ENCODE measurements at regions not wholly inside any gene's neighbourhood (a gene's known extent, or its start where the extent isn't known, plus 50 kb on each side); places are given as distances from the start of the nearest gene placed in this dataset.
"Not testable (repeated sequence)": the region's sequence is repeated elsewhere in the genome, so short reads cannot be mapped to it uniquely, and the experiment has no call there.

DNA sequence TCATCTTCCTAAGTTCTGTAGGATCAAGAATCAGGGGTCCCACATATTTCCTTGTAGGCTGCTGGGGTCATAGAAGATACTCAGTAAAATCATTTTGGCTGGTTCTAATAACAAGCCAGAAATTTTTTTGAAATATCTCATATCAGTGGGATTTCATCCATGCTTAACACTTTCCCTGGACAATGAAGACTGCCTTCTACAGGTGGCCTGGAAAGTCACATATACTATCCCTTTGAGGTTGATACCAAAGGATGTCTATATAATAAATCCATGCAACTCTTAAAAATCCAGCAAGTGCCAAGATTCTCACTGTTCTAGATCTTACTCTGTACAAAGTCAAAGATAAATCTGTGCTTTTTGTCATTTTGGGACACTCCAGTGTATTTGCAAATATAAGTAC lies 225.8 kb upstream of the NEBL start:
- DNase-seq, result no peak

DNA sequence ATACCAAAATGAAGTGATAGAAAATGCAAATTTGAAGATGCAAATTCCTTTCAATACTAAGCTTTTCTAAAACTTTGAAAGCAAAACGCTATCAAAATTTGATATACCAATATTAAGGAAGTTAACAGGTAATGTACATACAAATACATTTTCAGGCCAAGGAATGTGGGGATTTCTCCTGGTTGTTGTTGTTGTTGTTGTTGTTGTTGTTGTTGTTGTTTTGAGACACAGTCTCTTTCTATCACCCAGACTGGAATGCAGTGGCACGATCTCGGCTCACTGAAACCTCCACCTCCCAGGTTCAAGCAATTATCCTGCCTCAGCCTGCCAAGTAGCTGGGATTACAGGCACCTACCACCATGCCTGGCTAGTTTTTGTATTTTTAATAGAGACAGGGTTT lies 224.7 kb upstream of the NEBL start:
- not testable (repeated sequence) for DNase-seq

DNA sequence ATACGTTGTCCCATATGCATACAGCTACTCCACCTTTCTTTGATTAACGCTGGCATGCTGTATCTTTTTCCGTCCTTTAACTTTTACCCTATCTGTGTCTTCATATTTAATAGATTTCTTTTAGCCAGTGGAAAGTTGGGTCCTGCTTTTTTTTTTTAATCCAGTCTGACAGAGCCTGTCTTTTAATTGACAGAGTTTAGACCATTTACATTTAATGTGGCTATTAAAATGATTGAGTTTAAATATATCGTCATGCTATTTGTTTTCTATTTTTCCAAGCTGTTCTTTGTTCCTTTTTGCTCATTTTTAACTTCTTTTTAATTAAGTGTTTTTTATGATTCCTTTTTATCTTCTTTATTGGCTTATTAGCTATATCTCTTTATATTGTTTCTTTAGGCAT lies 217.6 kb upstream of the NEBL start:
- no peak for DNase-seq

DNA sequence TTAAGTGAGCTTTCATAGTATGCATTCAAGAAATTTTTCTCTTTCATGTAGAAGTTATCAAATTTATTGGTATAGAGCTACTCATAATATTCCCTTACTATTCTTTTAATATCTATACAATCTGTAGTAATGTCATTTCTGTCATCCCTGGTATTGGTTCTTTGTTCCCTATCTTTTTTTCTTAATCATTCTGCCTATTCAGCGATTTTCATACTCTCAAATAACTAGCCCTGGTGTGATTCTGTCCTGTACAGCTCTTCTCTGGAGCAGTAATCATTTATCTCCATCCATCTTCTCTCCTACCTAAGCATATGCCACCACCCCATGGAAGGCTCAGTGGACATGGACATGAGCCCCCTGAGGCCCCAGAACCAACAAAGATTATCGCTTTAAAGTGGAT lies 213.2 kb upstream of the NEBL start:
- no peak for DNase-seq

DNA sequence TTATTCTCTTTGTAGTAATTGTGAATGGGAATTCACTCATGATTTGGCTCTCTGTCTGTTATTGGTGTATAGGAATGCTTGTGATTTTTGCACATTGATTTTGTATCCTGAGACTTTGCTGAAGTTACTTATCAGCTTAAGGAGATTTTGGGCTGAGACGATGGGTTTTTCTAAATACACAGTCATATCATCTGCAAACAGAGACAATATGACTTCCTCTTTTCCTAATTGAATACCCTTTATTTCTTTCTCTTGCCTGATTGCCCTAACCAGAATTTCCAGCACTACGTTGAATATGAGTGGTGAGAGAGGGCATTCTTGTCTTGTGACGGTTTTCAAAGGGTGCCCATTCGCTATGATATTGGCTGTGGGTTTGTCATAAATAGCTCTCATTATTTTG lies 209.8 kb upstream of the NEBL start:
- DNase-seq, result not testable (repeated sequence)

DNA sequence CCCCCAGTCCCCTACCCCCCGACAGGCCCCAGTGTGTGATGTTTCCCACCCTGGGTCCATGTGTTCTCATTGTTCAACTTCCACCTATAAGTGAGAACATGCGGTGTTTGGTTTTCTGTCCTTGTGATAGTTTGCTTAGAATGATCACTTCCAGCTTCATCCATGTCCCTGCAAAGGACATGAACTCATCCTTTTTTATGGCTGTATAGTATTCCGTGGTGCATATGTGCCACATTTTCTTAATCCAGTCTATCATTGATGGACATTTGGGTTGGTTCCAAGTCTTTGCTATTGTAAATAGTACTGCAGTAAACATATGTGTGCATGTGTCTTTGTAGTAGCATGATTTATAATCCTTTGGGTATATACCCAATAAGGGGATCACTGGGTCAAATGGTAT lies 208.2 kb upstream of the NEBL start:
- not testable (repeated sequence) for DNase-seq

DNA sequence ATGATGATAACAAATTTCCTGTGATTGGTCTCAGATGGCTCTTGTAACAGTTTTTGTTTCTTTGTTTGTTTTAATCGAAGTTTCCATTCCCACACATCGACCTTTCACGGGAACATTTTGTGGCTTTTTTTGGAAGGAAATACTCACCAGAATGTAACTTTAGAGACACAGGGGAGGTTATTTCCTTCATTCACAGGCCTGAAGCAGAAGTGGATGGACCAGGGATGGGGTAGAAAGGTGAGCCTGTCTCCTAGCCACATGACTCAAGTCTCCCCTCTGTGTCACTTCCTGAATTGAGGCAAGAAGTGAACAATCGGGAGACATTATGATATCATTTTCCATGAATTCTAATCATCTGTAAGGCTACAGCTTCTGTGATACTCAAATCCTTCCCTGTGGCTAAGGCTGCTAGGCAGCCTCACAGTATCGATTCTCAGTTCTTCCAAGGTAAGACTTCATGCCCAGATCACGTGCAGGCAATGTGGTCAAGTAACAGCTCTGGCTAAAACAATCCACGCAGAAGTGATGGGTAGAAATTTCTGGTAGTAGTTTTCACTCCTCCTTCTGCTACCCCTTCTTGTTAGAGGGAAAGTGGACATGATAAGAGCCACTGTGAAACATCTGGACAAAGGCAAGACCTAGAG lies 203.9 kb upstream of the NEBL start:
- DNase-seq, result no peak

DNA sequence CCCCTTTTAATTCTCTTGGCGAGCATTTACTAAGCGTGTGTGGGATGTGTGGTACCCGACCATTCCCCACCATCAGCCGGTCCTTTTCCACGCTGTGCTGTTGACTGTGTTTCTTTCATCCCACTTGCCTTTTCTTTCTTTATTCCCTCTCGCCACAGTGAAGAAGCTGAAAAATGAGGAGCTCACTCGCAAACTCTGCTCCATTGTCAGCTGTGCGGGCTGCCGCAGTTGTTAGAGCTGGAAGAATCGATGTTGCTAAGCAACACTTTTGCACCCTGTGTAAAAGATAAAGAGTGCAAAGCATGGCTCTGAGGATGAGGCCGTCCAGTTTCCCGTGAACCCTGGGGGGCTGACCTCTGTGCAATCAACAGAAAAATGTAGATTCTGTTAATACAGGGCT lies 203.1 kb upstream of the NEBL start:
- no peak for DNase-seq

DNA sequence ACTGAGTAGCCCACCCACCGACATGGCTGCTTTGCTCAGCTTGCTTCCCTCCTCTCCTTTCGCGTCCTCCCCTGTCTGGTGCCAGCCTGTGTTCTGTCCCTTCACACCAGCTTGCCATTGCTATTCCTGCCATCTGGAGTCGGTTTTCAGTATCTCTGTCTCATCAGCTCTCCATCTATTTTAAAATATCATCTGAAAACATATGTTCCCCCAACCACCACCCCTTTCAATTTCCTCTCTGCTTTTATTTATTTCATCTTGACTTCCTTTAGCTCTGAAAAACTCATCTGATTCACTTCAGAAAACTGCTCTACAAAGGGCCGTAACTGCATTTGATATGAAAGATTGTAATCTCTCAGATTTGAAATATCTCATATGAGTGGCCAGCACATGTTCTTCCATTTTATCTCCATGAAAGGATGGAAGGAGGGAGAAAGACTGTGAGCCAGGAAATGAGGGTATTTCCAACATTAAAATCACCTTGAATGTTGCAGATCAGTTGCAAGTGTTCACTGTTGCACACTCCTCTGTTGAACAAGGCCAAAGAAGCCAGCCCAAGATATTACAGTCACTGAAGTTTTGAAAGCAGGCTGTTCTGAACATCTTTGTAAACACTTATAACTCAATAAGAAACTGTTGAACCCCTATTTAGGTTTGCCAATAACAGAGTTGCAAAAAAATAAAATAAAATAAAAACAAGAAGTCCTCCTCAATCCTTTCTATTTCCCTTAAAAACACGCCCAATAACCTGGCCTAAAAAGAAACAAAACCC lies 202.4 kb upstream of the NEBL start:
- no peak for DNase-seq

DNA sequence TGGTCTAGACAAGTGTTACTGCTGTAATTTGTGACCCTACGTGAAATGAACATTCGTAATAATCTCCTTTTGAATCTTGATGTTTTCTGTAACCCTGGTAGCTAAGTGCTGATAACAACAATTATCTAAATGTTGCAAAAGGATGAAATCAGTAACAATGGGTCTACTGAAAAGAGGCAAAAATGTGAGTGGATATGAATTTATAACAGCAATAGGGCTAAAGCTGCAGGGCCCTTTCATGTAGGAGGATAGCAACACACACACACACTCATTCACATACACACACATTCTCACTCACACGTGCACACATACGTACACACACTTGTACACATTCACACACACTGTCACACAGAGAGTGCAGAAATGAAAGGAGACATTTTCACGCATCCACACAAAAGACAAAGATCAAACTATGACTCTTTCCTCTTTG lies 200.8 kb upstream of the NEBL start:
- DNase-seq, result no peak

DNA sequence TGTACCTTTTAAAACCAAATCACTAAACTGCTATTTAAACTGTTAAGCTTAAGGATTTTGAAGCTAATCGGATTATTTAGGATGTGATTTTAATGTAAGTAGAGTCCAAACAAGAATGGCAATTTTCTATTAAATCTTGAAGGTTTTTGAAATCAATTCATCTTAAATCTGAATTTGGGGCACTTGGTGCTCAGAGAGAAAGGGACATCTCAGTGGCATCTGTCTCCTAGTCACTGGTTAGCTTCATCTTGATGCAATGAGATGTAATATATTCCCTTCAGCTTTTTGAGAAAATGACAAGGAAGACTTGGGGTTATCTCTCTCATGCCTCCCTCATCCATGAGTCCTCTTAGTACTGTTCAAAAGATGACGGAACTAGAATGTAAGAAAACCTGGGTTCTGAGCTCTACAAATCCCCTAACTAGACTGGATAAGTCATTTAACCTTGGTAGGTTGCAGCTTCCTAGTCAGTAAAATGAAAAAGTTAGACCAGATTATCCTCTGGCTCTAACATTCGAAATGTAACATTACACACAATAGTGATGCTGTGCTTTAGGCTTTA lies 198.5 kb upstream of the NEBL start:
- DNase-seq, result no peak

DNA sequence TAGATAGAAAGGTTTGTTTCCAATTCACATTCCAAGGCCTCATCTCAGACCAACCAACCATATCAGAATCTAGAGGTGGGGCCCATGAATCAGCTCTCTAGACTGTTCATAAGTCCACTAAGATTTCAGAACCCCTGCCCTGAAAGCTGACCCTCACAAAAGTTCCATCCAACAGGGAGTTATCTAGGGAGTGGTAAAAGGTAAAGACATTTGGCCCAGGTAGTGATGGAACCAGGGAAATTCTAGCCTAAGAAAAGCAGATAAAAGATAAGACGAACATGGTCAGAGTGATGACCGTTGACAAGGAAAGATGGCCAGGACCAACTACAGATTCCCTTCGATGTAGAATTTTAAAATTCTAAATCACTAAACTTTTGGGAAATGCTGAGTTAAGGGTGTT lies 198.0 kb upstream of the NEBL start:
- no peak for DNase-seq

DNA sequence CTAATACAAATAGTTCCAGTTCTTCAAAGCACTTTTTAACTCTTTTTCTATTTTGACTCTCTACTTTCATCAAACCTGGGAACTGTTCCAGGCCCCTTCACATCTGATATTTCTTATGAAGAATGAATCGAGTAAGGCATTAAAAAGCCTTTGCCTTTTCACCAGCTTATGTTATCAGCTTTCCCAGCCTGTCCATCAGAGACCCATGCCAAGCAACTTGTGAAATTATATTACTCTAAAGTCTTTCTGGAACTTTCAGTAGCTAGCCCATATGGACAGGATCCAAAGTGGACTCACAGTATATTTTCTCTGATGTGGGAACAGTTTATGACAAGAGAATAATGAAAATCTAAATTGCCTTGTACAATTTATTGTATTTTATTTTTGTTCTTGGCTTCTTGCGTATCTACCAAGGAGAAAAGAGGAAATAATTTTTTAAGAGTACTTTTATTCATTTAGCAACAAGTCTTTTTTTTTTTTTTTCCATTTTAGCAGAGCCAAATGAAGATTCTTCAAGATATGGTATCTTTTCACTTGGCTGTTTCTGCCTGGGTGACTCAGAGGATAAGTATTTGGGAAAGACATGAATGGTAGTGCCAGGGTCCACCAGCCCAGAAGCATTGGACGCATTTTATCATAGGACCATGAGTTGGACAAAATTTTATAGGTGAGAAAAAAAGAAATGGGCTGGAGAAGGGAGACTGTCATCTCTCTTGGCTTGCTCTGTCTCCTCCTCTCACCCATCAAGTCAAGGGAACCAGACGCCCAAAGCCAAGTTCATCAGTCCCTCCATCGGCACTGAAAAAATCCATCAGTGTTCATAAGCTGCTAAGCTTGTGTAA lies 195.8 kb upstream of the NEBL start:
- DNase-seq, result no peak

DNA sequence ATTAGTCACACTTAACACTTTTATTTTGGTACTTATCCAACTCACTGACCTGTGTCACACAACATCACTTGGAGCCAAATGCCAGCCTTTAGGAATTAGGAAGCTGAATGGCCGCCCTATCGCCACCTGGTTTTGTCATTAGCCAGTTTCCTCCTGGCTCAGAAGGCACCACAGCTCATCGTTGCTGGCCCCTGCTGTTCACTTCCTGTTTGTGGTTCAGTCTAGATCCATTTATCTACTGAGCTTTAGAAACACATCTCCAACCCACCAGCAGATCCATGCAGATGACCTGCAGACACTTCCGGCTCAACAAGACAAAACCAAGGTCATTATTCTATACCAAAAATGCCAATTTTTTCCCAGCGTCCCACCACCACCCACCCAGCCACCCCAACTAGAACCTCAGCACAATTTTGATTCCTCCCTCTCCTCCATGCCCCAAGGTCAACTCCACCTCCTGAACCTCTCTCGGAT lies 193.5 kb upstream of the NEBL start:
- no peak for DNase-seq

DNA sequence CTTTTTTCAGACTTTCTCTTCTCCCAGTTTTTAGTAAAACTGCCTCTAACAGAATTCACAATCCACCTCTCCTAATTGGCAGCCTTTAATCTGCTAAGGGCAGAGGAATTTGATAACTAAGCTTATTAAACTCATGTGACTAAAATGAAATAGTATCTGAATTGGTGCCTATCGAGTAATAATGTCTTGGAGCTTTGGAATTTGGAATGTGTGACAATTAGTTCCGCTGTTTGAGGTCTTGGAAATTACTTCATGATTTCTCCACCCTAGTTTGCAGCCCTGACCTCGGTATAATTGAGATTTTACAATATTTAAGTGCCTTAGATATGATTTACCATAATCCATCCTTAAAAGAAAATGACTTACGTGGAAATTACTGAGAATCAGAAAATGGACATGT lies 190.4 kb upstream of the NEBL start:
- no peak for DNase-seq

DNA sequence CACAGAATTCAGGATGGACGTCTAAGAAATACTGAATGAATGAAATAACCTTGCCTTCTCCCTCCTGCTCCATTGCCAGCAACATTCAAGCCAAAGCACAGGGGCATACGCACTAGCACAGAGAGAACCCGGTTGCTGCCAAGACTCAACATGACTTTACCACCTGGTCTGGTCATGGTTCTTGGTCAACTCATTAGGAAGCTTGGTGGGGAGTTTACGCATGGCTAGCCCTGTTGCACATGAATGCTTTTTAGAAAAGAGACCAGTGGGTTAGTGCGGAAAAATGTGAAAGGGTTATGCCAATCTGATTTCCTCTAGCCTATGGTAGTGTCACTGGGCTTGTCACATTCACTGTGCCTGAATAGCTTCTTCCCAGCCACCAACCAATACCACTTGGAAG lies 187.6 kb upstream of the NEBL start:
- no peak for DNase-seq

DNA sequence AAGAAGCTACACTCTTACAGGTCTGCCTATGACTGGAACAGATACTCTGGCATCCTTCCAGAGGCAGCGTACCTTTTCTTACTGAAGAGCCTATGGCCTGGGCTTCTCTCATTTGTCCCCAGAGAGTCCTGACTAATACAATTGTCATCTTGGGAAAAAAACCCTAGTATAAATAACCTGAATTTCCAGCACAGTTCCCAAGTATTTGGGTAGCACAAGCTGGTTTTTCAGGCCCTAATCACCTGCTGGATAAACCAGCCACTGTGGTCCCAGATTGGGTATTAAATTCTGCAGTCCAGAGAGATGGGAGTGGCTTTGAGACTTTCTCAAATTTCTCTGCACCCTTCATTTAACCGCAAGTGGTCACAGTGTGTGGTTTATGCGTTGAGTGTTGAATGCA lies 186.8 kb upstream of the NEBL start:
- no peak for DNase-seq

DNA sequence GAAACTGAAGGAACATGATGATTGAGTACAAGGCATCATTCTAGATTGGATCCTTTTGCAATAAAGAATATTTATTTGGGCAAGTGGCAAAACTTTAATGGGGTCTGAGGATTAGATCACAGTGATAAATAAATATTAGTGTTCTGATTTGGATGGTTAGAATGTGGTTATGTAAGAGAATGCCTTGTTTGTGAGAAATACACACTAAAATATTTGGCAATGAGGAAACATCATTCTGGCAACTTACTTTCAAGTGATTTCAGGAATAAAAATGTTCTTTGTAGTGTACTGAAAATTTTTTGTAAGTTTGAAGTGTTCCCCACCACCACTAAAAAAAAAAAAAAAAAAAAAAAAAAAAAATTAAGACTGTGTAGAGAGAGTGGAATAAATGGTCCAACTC lies 185.1 kb upstream of the NEBL start:
- no peak for DNase-seq

DNA sequence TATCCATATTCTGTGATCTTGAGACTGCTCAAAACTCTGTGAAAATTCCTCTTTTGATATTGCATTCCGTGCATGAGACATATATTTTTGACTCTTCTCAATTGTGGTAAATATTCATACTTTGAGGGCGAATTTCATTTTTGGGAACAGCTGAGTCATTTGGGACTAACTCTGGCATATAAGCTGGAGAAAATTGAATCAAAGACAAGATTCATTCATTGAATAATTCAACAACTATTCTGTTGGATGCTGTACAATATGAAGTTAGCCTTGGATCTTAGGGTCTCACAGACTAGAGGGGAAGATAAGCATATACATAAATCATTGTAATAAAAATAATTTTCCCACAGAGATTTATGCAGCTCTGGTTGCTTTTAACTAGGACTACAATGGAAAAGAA lies 183.2 kb upstream of the NEBL start:
- no peak for DNase-seq

DNA sequence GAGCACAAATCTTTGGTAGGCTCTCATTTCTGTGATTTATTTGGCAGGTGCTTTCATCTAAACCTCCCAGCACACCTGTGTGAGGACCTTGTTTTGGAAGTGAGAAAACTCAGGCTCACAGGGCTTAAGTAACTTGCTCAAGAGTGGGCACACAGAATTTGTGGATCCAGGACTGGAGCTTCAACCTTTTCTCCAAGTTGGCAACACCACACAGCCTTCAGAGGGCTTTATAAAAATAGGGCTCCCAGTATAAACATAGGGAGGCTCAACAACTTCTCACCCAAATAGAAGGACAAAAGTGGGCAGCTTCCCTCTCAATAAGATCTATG lies 182.2 kb upstream of the NEBL start:
- no peak for DNase-seq

DNA sequence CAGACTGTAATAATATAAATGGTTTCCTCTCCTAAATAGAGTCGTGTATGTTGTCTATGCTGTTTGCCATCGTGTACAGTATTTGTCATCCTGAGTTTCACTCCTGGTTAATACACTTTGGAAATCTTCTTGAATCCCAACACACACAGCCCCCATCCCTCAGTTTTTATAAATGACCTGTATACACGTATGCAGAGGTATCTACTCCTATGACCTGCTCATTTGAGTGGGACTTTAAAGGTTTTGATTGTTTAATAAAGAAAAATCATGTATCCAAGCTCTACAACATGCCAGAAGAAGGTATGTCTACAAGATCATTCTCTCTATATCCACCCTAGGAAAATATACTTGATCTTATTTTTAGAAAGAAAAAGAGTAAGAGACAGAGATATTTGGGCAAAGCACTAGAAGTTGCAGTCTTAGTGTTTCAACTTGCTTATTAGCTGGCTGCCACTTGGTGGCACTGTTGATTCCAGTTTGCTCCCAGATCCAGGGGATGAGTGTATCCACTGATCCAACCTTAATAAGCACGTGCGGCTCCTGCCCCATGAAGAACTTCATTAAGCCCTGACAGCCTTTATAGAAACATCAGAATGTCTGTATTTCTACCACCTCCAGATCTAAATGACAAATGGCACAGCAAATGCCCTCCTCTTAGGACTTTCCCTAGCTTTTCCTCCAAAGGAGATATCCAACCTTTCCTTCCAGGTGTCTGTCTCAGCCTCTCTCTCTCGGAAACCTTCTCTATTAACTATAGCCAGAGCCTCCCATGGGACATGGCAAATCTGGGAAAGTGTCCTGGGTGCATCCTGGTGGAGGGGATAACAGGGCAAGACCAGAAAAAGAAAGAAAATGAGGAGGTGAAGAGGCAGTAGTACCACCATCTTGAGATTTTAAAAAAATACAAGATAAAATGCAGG lies 181.6 kb upstream of the NEBL start:
- DNase-seq, result no peak

DNA sequence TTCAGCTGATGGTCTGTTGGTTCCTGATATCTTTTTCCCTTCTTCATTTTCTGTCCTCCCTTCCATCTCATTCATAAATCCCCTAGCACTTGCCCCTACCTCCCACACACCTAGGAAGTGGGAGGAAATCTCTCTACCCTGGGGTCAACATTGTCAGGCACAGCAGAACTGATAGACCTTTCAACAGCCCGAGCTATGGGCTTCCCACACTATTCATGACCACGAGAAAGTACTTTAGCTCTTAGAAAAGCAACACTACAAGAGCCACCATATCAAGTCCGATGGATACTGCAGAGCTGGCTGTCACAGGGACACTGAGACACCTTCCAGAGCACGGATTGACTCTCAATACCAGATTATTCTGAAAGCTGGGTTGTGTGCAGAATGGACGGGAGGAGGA lies 180.6 kb upstream of the NEBL start:
- no peak for DNase-seq

DNA sequence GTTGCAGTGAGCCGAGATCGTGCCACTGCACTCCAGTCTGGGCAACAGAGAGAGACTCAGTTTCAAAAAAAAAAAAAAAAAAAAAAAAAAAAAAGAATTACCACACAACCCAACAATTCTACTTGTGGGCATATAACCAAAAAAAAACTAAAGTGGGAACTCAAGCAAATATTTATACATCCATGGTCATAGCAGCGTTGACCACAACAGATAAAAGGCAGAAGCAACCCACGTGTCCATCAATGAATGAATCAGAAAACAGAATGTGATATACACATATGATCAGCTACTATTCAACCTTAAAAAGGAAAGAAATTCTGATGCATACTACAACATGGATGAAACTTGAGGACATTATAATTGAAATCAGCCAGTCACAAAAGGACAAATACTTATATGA lies 179.3 kb upstream of the NEBL start:
- no peak for DNase-seq

Measured in activated CD8-positive, alpha-beta memory T cell treated with anti-CD3 and anti-CD28 coated beads, Interleukin-2, amount 50 U/mL, for 48 hours (primary cell).